Liver (tissue), 3 donors: ENCODE measurements at regions not wholly inside any gene's neighbourhood (a gene's known extent, or its start where the extent isn't known, plus 50 kb on each side); places are given as distances from the start of the nearest gene placed in this dataset.

Source experiments
- GABPA ChIP-seq, 2 donors: IDR thresholded peaks in 1 of 2; conservative IDR thresholded peaks in 1 of 2; 2 replicates each; pipeline ENCODE4 v1.6.1; 2016; ENCODE audit warnings: antibody characterized with exemption in 2 of 2, mild to moderate bottlenecking in 1 of 2, moderate library complexity in 1 of 2
- HNF4G ChIP-seq: IDR thresholded peaks from 2 replicates; pipeline ENCODE4 v1.6.1; 2016; ENCODE audit warnings: antibody characterized with exemption
- JUND ChIP-seq, 2 donors: IDR thresholded peaks; 2 replicates each; pipeline ENCODE4 v1.6.1; 2016; ENCODE audit warnings: antibody characterized with exemption in 2 of 2
- NR2F2 ChIP-seq: IDR thresholded peaks from 2 replicates; pipeline ENCODE4 v1.6.1; 2016; ENCODE audit warnings: antibody characterized with exemption
- RAD21 ChIP-seq, 2 donors: IDR thresholded peaks; 2 replicates each; pipeline ENCODE4 v1.6.1; 2016; ENCODE audit warnings: antibody characterized with exemption in 2 of 2, mild to moderate bottlenecking in 2 of 2
- RXRA ChIP-seq, 2 donors: IDR thresholded peaks; 2 replicates each; pipeline ENCODE4 v1.6.1; 2017 to 2018; ENCODE audit warnings: antibody characterized with exemption in 2 of 2, mild to moderate bottlenecking in 1 of 2
- SP1 ChIP-seq: IDR thresholded peaks from 2 replicates; pipeline ENCODE4 v1.6.1; 2018; ENCODE audit warnings: antibody characterized with exemption, mild to moderate bottlenecking
- TAF1 ChIP-seq: conservative IDR thresholded peaks from 2 replicates; pipeline ENCODE4 v1.6.1; 2016; ENCODE audit warnings: antibody characterized with exemption, mild to moderate bottlenecking
- YY1 ChIP-seq: IDR thresholded peaks from 2 replicates; pipeline ENCODE4 v1.6.1; 2016; ENCODE audit warnings: antibody characterized with exemption, mild to moderate bottlenecking
- TF ChIP-seq, protein P1 (sequence below): fragments of 150-350 bp; IDR thresholded peaks from 2 replicates; pipeline ENCODE4 v1.5.1; 2017; ENCODE audit warnings: improper control_type of control experiment, low read depth, low read length; ENCODE audit not compliant: missing input control
- TF ChIP-seq, protein P2 (sequence below): IDR thresholded peaks from 2 replicates; pipeline ENCODE4 v1.6.1; 2016; ENCODE audit warnings: antibody characterized with exemption
- TF ChIP-seq, protein P3 (sequence below): IDR thresholded peaks from 2 replicates; pipeline ENCODE4 v1.6.1; 2016; ENCODE audit warnings: antibody characterized with exemption, mild to moderate bottlenecking
- TF ChIP-seq, protein P4 (sequence below): IDR thresholded peaks from 2 replicates; pipeline ENCODE4 v1.6.1; 2016; ENCODE audit warnings: antibody characterized with exemption
- TF ChIP-seq, protein P5 (sequence below): IDR thresholded peaks from 2 replicates; pipeline ENCODE4 v1.6.1; 2016; ENCODE audit warnings: antibody characterized with exemption
- donor health status: healthy.
- donor health status: healthy.

DNA sequence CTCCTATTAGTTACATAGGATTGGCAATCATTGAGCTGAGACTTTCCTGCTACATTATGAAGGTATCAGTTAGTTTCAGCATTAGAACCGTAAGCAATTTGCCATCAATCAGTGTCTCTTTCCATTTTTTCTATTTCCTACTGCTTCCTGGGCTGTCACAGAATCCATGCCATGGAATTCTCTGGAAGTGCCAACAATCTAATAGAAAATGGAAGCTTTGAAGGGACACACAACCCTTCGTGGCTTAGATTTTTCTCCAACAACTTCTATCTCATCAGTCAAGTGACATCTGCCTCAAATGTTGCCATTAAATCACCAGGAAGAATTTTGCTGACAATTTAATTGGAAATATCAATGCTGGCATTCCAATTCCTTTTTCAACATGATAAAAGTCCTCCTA, 183.5 kb upstream of the PARD3B start:
- no peak for TF ChIP-seq YY1
- TF ChIP-seq, protein P1, sequence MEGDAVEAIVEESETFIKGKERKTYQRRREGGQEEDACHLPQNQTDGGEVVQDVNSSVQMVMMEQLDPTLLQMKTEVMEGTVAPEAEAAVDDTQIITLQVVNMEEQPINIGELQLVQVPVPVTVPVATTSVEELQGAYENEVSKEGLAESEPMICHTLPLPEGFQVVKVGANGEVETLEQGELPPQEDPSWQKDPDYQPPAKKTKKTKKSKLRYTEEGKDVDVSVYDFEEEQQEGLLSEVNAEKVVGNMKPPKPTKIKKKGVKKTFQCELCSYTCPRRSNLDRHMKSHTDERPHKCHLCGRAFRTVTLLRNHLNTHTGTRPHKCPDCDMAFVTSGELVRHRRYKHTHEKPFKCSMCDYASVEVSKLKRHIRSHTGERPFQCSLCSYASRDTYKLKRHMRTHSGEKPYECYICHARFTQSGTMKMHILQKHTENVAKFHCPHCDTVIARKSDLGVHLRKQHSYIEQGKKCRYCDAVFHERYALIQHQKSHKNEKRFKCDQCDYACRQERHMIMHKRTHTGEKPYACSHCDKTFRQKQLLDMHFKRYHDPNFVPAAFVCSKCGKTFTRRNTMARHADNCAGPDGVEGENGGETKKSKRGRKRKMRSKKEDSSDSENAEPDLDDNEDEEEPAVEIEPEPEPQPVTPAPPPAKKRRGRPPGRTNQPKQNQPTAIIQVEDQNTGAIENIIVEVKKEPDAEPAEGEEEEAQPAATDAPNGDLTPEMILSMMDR = no peak
- no peak for TF ChIP-seq GABPA (IDR thresholded peaks at IDR 0.05 in 1 of 2, conservative IDR thresholded peaks at IDR 0.05 in 1 of 2)
- TF ChIP-seq, protein P2, sequence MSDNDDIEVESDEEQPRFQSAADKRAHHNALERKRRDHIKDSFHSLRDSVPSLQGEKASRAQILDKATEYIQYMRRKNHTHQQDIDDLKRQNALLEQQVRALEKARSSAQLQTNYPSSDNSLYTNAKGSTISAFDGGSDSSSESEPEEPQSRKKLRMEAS = no peak
- no peak for TF ChIP-seq NR2F2
- TF ChIP-seq SP1 = no peak
- TF ChIP-seq, protein P3, sequence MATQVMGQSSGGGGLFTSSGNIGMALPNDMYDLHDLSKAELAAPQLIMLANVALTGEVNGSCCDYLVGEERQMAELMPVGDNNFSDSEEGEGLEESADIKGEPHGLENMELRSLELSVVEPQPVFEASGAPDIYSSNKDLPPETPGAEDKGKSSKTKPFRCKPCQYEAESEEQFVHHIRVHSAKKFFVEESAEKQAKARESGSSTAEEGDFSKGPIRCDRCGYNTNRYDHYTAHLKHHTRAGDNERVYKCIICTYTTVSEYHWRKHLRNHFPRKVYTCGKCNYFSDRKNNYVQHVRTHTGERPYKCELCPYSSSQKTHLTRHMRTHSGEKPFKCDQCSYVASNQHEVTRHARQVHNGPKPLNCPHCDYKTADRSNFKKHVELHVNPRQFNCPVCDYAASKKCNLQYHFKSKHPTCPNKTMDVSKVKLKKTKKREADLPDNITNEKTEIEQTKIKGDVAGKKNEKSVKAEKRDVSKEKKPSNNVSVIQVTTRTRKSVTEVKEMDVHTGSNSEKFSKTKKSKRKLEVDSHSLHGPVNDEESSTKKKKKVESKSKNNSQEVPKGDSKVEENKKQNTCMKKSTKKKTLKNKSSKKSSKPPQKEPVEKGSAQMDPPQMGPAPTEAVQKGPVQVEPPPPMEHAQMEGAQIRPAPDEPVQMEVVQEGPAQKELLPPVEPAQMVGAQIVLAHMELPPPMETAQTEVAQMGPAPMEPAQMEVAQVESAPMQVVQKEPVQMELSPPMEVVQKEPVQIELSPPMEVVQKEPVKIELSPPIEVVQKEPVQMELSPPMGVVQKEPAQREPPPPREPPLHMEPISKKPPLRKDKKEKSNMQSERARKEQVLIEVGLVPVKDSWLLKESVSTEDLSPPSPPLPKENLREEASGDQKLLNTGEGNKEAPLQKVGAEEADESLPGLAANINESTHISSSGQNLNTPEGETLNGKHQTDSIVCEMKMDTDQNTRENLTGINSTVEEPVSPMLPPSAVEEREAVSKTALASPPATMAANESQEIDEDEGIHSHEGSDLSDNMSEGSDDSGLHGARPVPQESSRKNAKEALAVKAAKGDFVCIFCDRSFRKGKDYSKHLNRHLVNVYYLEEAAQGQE = no peak
- no peak for TF ChIP-seq JUND (IDR thresholded peaks at IDR 0.05)
- TF ChIP-seq, protein P4, sequence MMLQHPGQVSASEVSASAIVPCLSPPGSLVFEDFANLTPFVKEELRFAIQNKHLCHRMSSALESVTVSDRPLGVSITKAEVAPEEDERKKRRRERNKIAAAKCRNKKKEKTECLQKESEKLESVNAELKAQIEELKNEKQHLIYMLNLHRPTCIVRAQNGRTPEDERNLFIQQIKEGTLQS = no peak
- no peak for TF ChIP-seq RAD21 (IDR thresholded peaks at IDR 0.05)
- TF ChIP-seq, protein P5, sequence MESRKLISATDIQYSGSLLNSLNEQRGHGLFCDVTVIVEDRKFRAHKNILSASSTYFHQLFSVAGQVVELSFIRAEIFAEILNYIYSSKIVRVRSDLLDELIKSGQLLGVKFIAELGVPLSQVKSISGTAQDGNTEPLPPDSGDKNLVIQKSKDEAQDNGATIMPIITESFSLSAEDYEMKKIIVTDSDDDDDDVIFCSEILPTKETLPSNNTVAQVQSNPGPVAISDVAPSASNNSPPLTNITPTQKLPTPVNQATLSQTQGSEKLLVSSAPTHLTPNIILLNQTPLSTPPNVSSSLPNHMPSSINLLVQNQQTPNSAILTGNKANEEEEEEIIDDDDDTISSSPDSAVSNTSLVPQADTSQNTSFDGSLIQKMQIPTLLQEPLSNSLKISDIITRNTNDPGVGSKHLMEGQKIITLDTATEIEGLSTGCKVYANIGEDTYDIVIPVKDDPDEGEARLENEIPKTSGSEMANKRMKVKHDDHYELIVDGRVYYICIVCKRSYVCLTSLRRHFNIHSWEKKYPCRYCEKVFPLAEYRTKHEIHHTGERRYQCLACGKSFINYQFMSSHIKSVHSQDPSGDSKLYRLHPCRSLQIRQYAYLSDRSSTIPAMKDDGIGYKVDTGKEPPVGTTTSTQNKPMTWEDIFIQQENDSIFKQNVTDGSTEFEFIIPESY = no peak
- TF ChIP-seq TAF1 = no peak
- TF ChIP-seq HNF4G = no peak
- TF ChIP-seq RXRA (IDR thresholded peaks at IDR 0.05) = no peak
